Activated naive CD4-positive, alpha-beta T cell treated with anti-CD3 and anti-CD28 coated beads, Interleukin-2, amount 50 U/mL, for 16 hours (primary cell): ENCODE measurements at regions not wholly inside any gene's neighbourhood (a gene's known extent, or its start where the extent isn't known, plus 50 kb on each side); places are given as distances from the start of the nearest gene placed in this dataset.
"Not testable (repeated sequence)": the region's sequence is repeated elsewhere in the genome, so short reads cannot be mapped to it uniquely, and the experiment has no call there.

Source experiments
- DNase-seq: peaks from one replicate; pipeline ENCODE4 v3.0.0-alpha.2; 2020

DNA sequence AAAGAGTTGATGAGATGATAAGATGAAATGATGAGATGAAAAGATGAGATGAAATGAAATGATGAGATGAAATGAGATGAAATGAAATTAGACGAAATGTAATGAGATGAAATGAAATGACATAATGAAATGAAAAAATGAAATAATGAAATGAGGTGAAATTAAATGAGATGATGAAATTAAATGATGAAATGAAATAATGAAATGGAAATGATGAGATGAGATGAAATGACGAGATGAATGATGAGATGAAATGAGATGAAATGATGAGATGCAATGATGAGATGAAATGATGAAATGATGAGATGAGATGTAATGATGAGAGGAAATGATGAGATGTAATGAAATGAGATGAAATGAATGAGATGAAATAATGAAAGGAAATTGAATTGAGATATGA is 339.3 kb upstream of the PLGLB1 start:
- not testable (repeated sequence) for DNase-seq

DNA sequence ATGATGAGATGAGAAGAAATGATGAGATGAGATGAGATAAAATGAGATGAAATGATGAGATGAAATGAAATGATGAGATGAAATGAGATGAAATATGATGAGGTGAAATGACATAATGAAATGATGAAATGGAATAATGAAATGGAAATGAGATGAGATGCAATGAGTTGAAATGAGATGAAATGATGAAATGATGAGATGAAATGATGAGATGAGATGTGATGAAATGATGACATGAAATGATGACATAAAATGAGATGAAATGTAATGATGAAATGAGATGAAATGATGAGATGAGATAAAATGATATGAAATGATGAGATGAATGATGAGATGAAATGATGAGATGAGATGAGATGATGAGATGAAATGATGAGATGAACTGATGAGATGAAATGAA is 340.2 kb upstream of the PLGLB1 start:
- not testable (repeated sequence) for DNase-seq

DNA sequence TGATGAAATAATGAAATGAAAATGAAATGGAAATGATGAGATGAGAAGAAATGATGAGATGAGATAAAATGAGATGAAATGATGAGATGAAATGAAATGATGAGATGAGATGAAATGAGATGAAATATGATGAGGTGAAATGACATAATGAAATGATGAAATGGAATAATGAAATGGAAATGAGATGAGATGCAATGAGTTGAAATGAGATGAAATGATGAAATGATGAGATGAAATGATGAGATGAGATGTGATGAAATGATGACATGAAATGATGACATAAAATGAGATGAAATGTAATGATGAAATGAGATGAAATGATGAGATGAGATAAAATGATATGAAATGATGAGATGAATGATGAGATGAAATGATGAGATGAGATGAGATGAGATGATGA is 342.7 kb upstream of the PLGLB1 start:
- DNase-seq = not testable (repeated sequence)

DNA sequence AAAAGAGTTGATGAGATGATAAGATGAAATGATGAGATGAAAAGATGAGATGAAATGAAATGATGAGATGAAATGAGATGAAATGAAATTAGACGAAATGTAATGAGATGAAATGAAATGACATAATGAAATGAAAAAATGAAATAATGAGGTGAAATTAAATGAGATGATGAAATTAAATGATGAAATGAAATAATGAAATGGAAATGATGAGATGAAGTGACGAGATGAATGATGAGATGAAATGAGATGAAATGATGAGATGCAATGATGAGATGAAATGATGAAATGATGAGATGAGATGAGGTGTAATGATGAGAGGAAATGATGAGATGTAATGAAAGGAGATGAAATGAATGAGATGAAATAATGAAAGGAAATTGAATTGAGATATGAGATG is 343.4 kb upstream of the PLGLB1 start:
- not testable (repeated sequence) for DNase-seq

DNA sequence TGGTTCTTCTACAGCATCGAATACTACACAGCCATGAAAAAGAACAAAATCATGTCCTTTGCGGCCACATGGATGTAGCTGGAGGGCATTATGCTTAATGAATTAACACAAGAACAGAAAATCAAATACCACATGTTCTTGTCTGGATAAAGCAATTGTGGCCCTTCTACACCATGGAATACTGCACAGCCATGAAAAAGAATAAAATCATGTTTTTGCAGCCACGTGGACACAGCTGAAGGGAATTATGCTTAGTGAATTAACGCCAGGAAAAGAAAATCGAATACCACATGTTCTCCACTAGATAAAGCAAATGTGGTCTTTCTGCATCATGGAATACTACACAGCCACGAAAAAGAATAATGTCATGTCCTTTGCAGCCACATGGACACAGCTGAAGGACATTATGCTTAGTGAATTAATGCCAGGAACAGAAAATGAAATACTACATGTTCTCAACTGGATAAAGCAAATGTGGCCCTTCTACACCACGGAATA is 361.8 kb upstream of the PLGLB2 start:
- not testable (repeated sequence) for DNase-seq

DNA sequence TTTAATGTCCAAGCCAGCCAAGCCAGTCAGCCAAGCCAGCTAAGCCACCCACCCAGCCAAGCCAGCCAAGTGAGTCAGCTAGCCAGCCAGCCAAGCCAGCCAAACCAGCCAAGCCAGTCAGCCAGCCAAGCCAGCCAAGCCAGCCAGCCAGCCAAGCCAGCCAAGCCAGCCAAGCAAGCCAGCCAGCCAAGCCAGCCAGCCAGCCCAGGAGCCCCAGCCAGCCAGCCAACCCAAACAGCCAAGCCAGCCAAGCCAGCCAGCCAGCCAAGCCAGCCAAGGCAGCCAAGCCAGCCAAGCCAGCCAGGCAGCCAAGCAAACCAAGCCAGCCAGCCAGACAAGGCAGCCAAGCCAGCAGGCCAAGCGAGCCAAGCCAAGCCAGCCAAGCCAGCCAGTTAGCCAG is 352.1 kb upstream of the PLGLB2 start:
- DNase-seq = not testable (repeated sequence)

DNA sequence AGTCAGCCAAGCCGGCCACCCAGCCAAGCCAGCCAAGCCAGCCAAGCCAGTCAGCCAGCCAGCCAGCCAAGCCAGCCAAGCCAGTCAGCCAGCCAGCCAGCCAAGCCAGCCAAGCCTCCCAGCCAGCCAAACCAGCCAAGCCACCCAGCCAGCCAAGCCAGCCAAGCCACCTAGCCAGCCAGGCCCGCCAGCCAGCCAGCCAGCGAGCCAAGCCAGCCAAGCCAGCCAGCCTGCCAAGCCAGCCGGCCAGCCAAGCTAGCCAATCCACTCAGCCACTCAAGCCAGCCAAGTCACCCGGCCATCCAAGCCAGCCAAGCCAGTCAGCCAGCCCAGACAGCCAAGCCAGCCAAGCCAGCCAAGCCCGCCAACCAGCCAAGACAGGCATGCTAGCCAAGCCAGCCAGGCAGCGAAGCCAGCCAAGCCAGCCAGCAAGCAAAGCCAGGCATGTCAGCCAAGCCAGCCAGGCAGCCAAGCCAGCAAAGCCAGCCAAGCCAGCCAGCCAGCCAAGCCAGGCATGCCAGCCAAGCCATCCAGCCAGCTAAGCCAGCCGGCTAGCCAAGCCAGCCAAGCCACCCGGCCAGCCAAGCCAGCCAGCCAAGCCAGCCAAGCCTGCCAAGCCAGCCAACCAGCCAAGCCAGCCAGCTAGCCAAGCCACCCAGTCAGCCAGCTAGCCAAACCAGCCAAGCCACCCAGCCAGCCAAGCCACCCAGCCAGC is 351.2 kb upstream of the PLGLB2 start:
- not testable (repeated sequence) for DNase-seq

DNA sequence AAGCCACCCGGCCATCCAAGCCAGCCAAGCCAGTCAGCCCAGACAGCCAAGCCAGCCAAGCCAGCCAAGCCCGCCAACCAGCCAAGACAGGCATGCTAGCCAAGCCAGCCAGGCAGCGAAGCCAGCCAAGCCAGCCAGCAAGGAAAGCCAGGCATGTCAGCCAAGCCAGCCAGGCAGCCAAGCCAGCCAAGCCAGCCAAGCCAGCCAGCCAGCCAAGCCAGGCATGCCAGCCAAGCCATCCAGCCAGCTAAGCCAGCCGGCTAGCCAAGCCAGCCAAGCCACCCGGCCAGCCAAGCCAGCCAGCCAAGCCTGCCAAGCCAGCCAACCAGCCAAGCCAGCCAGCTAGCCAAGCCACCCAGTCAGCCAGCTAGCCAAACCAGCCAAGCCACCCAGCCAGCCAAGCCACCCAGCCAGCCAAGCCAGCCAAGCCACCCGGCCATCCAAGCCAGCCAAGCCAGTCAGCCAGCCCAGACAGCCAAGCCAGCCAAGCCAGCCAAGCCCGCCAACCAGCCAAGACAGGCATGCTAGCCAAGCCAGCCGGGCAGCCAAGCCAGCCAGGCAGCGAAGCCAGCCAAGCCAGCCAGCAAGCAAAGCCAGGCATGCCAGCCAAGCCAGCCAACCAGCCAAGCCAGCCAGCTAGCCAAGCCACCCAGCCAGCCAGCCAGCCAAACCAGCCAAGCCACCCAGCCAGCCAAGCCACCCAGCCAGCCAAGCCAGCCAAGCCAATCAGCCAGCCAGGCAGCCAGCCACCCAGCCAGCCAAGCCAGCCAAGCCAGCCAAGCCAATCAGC is 350.4 kb upstream of the PLGLB2 start:
- DNase-seq = not testable (repeated sequence)

DNA sequence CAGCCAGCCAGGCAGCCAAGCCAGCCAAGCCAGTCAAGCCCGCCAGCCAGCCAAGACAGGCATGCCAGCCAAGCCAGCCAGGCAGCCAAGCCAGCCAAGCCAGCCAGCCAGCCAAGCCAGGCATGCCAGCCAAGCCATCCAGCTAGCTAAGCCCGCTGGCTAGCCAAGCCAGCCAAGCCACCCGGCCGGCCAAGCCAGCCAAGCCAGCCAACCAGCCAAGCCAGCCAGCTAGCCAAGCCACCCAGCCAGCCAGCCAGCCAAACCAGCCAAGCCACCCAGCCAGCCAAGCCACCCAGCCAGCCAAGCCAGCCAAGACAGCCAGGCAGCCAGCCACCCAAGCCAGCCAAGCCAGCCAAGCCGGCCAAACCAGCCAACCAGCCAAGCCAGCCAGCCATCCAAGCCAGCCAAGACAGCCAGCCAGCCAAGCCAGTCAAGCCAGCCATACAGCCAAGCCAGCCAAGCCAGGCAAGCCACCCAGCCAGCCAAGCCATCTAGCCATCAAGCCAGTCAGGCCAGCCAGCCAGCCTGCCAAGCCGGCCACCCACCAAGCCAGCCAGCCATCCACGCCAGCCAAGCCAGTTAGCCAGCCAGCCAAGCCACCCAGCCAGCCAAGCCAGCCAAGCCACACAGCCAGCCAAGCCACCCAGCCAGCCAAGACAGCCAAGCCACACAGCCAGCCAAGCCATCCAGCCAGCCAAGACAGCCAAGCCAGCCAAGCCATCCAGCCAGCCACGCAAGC is 349.2 kb upstream of the PLGLB2 start:
- DNase-seq = not testable (repeated sequence)

DNA sequence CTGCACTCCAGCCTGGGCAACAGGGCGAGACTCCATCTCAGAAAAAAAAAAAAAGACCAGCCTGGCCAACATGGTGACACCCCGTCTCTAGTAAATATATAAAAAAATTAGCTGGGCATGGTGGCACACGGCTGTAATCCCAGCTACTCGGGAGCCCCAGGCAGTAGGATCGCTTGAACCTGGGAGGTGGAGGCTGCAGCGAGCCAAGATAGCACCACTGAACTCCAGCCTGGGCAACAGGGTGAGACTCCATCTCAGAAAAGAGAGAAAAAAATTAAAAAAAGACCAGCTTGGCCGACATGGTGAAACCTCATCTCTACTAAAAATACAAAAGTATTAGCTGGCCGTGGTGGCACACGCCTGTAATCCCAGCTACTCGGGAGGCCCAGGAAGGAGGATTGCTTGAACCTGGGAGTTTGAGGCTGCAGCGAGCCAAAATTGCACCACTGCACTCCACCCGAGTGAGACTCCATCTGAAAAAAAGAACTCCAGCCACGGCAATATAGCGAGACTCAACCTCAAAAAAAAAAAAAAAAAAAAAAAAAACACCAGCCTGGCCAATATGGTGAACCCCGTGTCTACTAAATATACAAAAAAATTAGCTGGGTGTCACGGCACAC is 346.1 kb upstream of the PLGLB2 start:
- no peak for DNase-seq

DNA sequence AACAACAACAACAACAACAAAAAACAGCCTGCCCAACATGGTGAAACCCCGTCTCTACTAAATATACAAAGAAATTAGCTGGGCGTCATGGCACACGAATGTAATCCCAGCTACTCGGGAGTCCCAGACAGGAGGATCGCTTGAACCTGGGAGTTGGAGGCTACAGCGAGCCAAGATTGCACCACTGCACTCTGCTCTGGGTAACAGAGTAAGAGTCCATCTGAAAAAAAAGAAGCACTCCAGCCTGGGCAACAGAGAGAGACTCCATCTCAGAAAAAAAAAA is 344.1 kb upstream of the PLGLB2 start:
- DNase-seq = no peak

DNA sequence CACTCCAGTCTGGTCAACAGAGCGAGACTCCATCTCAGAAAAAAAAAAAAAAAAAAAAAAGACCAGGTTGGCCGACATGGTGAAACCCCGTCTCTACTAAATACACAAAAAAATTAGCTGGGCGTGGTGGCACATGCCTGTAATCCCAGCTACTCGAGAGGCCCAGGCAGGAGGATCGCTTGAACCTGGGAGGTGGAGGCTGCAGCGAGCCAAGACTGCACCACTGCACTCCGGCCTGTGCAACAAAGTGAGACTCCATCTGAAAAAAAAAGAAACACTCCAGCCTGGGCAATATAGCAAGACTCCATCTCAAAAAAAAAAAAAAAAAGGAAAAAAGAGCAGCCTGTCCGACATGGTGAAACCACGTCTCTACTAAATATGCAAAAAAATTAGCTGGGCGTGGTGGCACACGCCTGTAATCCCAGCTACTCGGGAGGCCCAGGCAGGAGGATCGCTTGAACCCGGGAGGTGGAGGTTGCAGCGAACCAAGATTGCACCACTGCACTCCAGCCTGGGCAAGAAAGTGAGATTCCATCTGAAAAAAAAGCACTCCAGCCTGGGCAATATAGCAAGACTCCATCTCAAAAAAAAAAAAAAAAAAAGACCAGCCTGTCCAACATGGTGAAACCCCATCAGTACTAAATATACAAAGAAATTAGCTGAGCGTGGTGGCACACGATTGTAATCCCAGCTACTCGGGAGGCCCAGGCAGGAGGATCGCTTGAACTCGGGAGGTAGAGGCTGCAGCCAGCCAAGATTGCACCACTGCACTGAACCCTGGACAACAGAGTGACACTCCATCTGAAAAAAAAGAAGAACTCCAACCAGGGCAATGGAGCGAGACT is 343.3 kb upstream of the PLGLB2 start:
- DNase-seq = not testable (repeated sequence)

DNA sequence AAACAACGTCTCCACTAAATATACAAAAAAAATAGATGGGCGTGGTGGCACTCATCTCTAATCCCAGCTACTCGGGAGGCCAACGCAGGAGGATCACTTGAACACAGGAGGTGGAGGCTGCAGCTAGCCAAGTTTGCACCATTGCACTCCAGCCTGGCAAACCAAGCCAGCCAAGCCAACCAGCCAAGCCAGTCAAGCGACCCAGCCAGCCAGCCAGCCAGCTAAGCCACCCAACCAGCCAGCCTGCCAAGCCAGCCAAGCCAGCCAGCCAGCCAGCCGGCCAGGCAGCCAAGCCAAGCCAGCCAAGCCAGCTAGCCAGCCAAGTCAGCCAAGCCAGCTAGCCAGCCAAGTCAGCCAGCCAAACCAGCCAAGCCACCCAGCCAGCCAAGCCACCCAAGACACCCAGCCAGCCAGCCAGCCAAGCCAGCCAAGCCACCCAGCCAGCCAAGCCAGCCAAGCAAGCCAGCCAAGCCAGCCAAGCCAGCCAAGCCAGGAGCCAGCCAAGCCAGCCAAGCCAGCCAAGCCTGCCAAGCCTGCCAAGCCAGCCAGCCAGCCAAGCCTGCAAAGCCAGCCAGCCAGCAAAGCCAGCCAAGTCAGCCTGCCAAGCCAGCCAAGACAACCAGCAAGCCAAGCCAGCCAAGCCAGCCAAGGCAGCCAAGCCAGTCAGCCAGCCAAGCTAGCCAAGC is 342.2 kb upstream of the PLGLB2 start:
- DNase-seq = not testable (repeated sequence)

DNA sequence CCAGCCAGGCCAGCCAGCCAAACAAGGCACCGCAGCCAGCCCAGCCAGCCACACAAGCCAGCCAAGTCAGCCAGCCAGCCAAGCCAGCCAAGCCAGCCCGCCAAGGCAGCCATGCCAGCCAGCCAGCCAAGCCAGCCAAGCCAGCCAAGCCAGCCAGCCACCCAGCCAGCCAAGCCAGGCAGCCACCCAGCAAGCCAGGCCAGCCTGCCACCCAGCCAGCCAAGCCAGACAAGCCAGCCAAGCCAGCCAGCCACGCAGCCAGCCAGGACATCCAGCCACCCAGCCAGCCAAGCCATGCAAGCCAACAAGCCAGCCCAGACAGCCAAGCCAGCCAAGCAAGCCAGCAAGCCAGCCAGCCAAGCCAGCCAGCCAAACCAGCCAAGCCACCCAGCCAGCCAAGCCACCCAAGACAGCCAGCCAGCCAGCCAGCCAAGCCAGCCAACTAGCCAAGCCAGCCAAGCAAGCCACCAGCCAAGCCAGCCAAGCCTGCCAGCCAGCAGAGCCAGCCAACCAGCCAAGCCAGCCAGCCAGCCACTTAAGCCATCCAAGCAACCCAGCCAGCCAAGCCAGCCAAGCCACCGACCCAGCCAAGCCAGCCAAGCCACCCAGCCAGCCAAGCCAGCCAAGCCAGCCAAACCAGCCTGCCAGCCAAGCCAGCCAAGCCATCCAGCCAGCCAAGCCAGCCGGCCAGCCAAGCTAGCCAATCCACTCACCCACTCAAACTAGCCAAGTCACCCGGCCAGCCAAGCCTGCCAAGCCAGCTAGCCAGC is 341.3 kb upstream of the PLGLB2 start:
- not testable (repeated sequence) for DNase-seq

DNA sequence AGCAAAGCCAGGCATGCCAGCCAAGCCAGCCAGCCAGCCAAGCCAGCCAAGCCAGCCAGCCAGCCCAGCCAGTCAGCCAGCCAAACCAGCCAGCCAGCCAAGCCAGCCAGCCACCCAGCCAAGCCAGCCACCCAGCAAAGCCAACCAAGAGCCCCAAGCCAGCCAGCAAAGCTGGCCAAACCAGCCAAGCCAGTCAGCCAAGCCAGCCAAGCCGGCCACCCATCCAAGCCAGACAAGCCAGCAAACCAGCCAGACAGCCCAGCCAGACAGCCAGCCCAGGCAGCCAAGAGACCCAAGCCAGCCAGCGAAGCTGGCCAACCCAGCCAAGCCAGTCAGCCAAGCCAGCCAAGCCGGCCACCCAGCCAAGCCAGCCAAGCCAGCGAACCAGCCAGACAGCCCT is 338.3 kb upstream of the PLGLB2 start:
- DNase-seq = not testable (repeated sequence)

DNA sequence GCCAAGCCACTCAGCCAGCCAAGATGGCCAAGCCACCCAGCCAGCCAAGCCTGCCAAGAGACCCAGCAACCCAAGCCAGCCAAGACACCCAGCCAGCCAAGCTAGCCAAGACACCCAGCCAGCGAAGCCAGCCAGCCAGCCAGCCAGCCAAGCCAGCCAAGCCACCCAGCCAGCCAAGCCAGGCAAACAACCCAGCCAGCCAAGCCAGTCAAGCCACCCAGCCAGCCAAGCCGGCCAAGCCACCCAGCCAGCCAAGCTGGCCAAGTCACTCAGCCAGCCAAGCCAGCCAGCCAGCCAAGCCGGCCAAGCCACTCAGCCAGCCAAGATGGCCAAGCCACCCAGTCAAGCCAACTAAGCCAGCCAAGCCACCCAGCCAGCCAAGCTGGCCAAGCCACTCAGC is 337.5 kb upstream of the PLGLB2 start:
- not testable (repeated sequence) for DNase-seq

DNA sequence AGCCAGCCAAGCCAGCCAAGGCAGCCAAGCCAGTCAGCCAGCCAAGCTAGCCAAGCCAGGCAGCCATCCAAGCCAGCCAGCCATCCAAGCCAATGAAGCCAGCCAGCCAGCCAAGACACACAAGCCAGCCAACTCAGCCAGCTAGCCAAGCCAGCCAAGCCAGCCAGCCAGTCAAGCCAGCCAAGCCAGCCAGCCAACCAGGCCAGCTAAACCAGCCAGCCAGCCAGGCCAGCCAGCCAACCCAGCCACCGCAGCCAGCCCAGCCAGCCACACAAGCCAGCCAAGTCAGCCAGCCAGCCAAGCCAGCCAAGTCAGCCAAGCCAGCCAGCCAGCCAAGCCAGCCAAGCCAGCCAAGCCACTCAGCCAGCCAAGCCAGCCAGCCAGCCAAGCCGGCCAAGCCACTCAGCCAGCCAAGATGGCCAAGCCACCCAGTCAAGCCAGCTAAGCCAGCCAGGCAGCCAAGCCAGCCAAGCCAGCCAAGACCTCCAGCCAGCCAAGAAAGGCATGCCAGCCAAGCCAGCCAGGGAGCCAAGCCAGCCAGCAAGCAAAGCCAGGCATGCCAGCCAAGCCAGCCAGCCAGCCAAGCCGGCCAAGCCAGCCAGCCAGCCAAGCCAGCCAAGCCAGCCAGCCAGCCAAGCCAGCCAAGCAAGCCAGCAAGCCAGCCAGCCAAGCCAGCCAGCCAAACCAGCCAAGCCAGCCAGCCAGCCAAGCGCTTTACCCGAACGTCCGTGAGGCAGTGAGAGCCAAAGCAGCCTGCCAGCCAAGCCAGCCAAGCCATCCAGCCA is 335.7 kb upstream of the PLGLB2 start:
- DNase-seq = not testable (repeated sequence)

DNA sequence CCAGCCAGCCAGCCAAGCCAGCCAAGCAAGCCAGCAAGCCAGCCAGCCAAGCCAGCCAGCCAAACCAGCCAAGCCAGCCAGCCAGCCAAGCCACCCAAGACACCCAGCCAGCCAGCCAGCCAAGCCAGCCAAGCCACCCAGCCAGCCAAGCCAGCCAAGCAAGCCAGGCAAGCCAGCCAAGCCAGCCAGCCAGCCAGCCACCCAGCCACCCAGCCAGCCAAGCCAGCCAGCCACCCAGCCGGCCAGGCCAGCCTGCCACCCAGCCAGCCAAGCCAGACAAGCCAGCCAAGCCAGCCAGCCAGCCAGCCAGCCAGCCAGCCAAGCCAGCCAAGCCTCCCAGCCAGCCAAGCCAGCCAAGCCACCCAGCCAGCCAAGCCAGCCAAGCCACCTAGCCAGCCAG is 333.6 kb upstream of the PLGLB2 start:
- DNase-seq = not testable (repeated sequence)

DNA sequence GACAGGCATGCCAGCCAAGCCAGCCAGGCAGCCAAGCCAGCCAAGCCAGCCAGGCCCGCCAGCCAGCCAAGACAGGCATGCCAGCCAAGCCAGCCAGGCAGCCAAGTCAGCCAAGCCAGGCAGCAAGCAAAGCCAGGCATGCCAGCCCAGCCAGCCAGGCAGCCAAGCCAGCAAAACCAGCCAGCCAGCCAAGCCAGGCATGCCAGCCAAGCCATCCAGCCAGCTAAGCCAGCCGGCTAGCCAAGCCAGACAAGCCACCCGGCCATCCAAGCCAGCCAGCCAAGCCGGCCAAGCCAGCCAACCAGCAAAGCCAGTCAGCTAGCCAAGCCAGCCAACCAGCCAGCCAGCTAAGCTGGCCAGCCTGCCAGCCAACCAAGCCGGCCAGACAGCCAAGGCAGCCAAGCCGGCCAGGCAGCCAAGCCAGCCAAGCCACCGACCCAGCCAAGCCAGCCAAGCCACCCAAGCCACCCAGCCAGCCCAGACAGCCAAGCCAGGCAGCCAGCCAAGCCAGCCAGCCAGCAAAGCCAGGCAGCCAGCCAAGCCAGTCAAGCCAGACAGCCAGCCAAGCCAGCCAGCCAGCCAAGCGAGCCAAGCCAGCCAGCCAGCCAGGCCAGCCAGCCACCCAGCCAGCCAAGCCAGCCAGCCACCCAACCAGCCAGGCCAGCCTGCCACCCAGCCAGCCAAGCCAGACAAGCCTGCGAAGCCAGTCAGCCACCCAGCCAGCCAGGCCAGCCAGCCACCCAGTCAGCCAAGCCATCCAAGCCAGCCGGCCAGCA is 332.9 kb upstream of the PLGLB2 start:
- DNase-seq = not testable (repeated sequence)
